Adrenal gland (tissue), 5 donors: ENCODE measurements at regions not wholly inside any gene's neighbourhood (a gene's known extent, or its start where the extent isn't known, plus 50 kb on each side); places are given as distances from the start of the nearest gene placed in this dataset.

Experiments
- POLR2A ChIP-seq, 2 donors: fragments of 450-650 bp; IDR thresholded peaks; one replicate each; pipeline ENCODE4 v1.6.1; 2017; ENCODE audit warnings: antibody characterized with exemption in 2 of 2, mild to moderate bottlenecking in 2 of 2, moderate library complexity in 1 of 2
- TF ChIP-seq, protein P1 (sequence below), 6 experiments: fragments of 450-650 bp in 4 of 6; fragments of 200-600 bp in 2 of 6; sonication (generic) in 1 of 6; IDR thresholded peaks; 1 replicate in 5 of 6; 2 replicates in 1 of 6; pipeline versions ENCODE4 v1.5.1 to v1.8.0; 2016 to 2021; ENCODE audit warnings: antibody characterized with exemption in 6 of 6, mild to moderate bottlenecking in 2 of 6, moderate library complexity in 1 of 6
- donor health status: DM: no; HTN: no; CAD: no.

GRCh38 chr16:51869176-51869575 is 677.8 kb downstream of the TOX3 start:
- no peak for TF ChIP-seq POLR2A (IDR thresholded peaks at IDR 0.05)
- TF ChIP-seq, protein P1, sequence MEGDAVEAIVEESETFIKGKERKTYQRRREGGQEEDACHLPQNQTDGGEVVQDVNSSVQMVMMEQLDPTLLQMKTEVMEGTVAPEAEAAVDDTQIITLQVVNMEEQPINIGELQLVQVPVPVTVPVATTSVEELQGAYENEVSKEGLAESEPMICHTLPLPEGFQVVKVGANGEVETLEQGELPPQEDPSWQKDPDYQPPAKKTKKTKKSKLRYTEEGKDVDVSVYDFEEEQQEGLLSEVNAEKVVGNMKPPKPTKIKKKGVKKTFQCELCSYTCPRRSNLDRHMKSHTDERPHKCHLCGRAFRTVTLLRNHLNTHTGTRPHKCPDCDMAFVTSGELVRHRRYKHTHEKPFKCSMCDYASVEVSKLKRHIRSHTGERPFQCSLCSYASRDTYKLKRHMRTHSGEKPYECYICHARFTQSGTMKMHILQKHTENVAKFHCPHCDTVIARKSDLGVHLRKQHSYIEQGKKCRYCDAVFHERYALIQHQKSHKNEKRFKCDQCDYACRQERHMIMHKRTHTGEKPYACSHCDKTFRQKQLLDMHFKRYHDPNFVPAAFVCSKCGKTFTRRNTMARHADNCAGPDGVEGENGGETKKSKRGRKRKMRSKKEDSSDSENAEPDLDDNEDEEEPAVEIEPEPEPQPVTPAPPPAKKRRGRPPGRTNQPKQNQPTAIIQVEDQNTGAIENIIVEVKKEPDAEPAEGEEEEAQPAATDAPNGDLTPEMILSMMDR (IDR thresholded peaks at IDR 0.05) = no peak
